ENCODE measurements at regions not wholly inside any gene's neighbourhood (a gene's known extent, or its start where the extent isn't known, plus 50 kb on each side); places are given as distances from the start of the nearest gene placed in this dataset.

DNA sequence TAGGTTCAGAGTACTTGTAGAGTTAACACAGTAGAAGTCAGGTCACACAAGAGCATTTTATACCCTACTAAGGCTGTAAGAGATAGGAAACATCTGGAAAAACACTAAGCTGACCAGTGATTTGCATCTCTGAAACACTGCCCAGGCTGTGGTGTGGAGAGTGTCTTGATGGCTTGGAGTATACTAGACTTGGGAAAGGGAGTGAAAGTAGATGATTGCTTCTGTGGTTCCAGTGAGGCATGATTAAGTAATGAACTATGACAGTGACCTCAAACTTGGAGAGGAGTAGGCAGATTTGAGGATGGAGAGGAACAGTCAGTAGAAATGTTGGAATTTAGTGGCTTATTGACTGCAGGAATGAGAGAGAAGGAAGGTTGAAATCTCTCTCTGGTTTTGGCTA lies 201.2 kb downstream of the FLRT2 start:
- no peaks in the 10 kb centered on the region for H3K4me1 ChIP-seq (ENCODE audit: control insufficient read depth in 4 of 4, insufficient read depth in 4 of 4, low read length in 3 of 4)
- H3K9ac ChIP-seq (ENCODE audit: low read depth in 1 of 2, low read length in 2 of 2), result no peak overlapping the region
- no peaks in the 10 kb centered on the region for H3K27me3 ChIP-seq (ENCODE audit: control insufficient read depth in 4 of 4, insufficient read depth in 4 of 4, low read length in 3 of 4)
- no peak overlapping the region for H3K27ac ChIP-seq (ENCODE audit: low read depth in 1 of 2, low read length in 2 of 2)
- no peak overlapping the region for H3K4me3 ChIP-seq (ENCODE audit: low read depth in 1 of 3, low read length in 3 of 3)
- TF ChIP-seq SP1 (IDR thresholded peaks at IDR 0.05) (no peak), FOXA2 (IDR thresholded peaks at IDR 0.05) (no peak), ATF3 (IDR thresholded peaks at IDR 0.05) (no peak), EGR1 (IDR thresholded peaks at IDR 0.05; ENCODE audit: low read depth in 2 of 2) (no peak), YY1 (IDR thresholded peaks at IDR 0.05) (no peak), HNF4G (IDR thresholded peaks at IDR 0.05) (no peak), NR2F2 (IDR thresholded peaks at IDR 0.05) (no peak), TAF1 (conservative IDR thresholded peaks at IDR 0.05) (no peak)
- no peaks in the 10 kb centered on the region for H3K36me3 ChIP-seq (ENCODE audit: control insufficient read depth in 4 of 4, insufficient read depth in 3 of 4, low read depth in 1 of 4, low read length in 3 of 4)
- H3K9me3 ChIP-seq (ENCODE audit: control insufficient read depth in 4 of 4, low read length in 3 of 4), result no peaks in the 10 kb centered on the region
- no peak for DNase-seq (ENCODE audit: low spot score)

- no peaks in the 10 kb centered on the region for H3K9me3 ChIP-seq (ENCODE audit: control insufficient read depth in 4 of 4, low read length in 3 of 4)
- no peak for DNase-seq (ENCODE audit: low spot score)
- H3K27ac ChIP-seq (ENCODE audit: low read depth in 1 of 2, low read length in 2 of 2), result no peak overlapping the region
- no peaks in the 10 kb centered on the region for H3K27me3 ChIP-seq (ENCODE audit: control insufficient read depth in 4 of 4, insufficient read depth in 4 of 4, low read length in 3 of 4)
- H3K36me3 ChIP-seq (ENCODE audit: control insufficient read depth in 4 of 4, insufficient read depth in 3 of 4, low read depth in 1 of 4, low read length in 3 of 4), result no peaks in the 10 kb centered on the region
- no peak overlapping the region for H3K4me3 ChIP-seq (ENCODE audit: low read depth in 1 of 3, low read length in 3 of 3)
- TF ChIP-seq, protein P1, sequence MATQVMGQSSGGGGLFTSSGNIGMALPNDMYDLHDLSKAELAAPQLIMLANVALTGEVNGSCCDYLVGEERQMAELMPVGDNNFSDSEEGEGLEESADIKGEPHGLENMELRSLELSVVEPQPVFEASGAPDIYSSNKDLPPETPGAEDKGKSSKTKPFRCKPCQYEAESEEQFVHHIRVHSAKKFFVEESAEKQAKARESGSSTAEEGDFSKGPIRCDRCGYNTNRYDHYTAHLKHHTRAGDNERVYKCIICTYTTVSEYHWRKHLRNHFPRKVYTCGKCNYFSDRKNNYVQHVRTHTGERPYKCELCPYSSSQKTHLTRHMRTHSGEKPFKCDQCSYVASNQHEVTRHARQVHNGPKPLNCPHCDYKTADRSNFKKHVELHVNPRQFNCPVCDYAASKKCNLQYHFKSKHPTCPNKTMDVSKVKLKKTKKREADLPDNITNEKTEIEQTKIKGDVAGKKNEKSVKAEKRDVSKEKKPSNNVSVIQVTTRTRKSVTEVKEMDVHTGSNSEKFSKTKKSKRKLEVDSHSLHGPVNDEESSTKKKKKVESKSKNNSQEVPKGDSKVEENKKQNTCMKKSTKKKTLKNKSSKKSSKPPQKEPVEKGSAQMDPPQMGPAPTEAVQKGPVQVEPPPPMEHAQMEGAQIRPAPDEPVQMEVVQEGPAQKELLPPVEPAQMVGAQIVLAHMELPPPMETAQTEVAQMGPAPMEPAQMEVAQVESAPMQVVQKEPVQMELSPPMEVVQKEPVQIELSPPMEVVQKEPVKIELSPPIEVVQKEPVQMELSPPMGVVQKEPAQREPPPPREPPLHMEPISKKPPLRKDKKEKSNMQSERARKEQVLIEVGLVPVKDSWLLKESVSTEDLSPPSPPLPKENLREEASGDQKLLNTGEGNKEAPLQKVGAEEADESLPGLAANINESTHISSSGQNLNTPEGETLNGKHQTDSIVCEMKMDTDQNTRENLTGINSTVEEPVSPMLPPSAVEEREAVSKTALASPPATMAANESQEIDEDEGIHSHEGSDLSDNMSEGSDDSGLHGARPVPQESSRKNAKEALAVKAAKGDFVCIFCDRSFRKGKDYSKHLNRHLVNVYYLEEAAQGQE (IDR thresholded peaks at IDR 0.05), result no peak
- no peak for TF ChIP-seq GABPA (IDR thresholded peaks at IDR 0.05 in 1 of 2, conservative IDR thresholded peaks at IDR 0.05 in 1 of 2)
- no peak for TF ChIP-seq MAX (IDR thresholded peaks at IDR 0.05)
- TF ChIP-seq YY1 (IDR thresholded peaks at IDR 0.05), result no peak
- TF ChIP-seq EGR1 (IDR thresholded peaks at IDR 0.05; ENCODE audit: low read depth in 2 of 2), result no peak
- TF ChIP-seq FOXA1 (IDR thresholded peaks at IDR 0.05), result no peak
- TF ChIP-seq TAF1 (conservative IDR thresholded peaks at IDR 0.05), result no peak
- TF ChIP-seq NR2F2 (IDR thresholded peaks at IDR 0.05), result no peak
- no peak for TF ChIP-seq RAD21 (IDR thresholded peaks at IDR 0.05)
- TF ChIP-seq RXRA (IDR thresholded peaks at IDR 0.05), result no peak
- TF ChIP-seq ATF3 (IDR thresholded peaks at IDR 0.05), result no peak
- no peaks in the 10 kb centered on the region for H3K4me1 ChIP-seq (ENCODE audit: control insufficient read depth in 4 of 4, insufficient read depth in 4 of 4, low read length in 3 of 4)
- no peak overlapping the region for H3K9ac ChIP-seq (ENCODE audit: low read depth in 1 of 2, low read length in 2 of 2)
- WGBS, result 58% methylated on average over 3 of the region's 3 CpGs
Measured at GRCh38 chr14:85728476-85729065, 198.6 kb downstream of the FLRT2 start.

- Histone ChIP-seq H3K27me3 (ENCODE audit: control insufficient read depth in 4 of 4, insufficient read depth in 4 of 4, low read length in 3 of 4) (no peaks in the 10 kb centered on the region), H3K36me3 (ENCODE audit: control insufficient read depth in 4 of 4, insufficient read depth in 3 of 4, low read depth in 1 of 4, low read length in 3 of 4) (no peaks in the 10 kb centered on the region), H3K9me3 (ENCODE audit: control insufficient read depth in 4 of 4, low read length in 3 of 4) (peaks cover 0 to 2% (median 0%) of the 10 kb centered on the region in 4 donors), H3K9ac (ENCODE audit: low read depth in 1 of 2, low read length in 2 of 2) (no peak overlapping the region), H3K4me1 (ENCODE audit: control insufficient read depth in 4 of 4, insufficient read depth in 4 of 4, low read length in 3 of 4) (no peaks in the 10 kb centered on the region), H3K4me3 (ENCODE audit: low read depth in 1 of 3, low read length in 3 of 3) (no peak overlapping the region), H3K27ac (ENCODE audit: low read depth in 1 of 2, low read length in 2 of 2) (no peak overlapping the region)
- DNase-seq (ENCODE audit: low spot score), result no peak
- WGBS, result 76% methylated on average over 1 of the region's 1 CpG
- TF ChIP-seq FOXA1 (IDR thresholded peaks at IDR 0.05) (no peak), SP1 (IDR thresholded peaks at IDR 0.05) (no peak), NR2F2 (IDR thresholded peaks at IDR 0.05) (no peak), HNF4A (conservative IDR thresholded peaks at IDR 0.05) (no peak), ATF3 (IDR thresholded peaks at IDR 0.05) (no peak), YY1 (IDR thresholded peaks at IDR 0.05) (no peak), MAX (IDR thresholded peaks at IDR 0.05) (no peak), ZBTB33 (IDR thresholded peaks at IDR 0.05) (no peak), FOXA2 (IDR thresholded peaks at IDR 0.05) (no peak), CTCF (IDR thresholded peaks at IDR 0.05; ENCODE audit: low read depth, low read length, missing input control) (no peak), EGR1 (IDR thresholded peaks at IDR 0.05; ENCODE audit: low read depth in 2 of 2) (no peak)
Measured at GRCh38 chr14:85714069-85714468, 184.1 kb downstream of the FLRT2 start.
